ENCODE measurements at regions not wholly inside any gene's neighbourhood (a gene's known extent, or its start where the extent isn't known, plus 50 kb on each side); places are given as distances from the start of the nearest gene placed in this dataset.

GRCh38 chr10:45564303-45564959, 108.1 kb downstream of the ZFAND4 start:
- no peak for TF ChIP-seq POLR2A (IDR thresholded peaks at IDR 0.05)
- no peak for TF ChIP-seq CTCF (IDR thresholded peaks at IDR 0.05 in 4 of 5, conservative IDR thresholded peaks at IDR 0.05 in 1 of 5)
